ENCODE measurements at regions not wholly inside any gene's neighbourhood (a gene's known extent, or its start where the extent isn't known, plus 50 kb on each side); places are given as distances from the start of the nearest gene placed in this dataset.

DNA sequence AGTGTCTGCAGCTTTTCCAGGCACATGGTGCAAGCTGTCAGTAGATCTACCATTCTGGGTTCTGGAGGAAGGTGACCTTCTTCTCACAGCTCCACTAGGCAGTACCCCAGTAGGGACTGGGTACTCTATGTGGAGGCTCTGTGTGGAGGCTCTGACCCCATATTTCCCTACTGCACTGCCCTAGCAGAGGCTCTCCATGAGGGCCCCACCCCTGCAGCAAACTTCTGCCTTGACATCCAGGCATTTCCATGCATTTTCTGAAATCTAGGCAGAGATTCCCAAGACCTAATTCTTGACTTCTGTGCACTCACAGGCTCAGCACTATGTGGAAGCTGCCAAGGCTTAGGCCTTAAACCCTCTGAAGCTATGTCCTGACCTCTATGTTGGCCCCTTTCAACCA, 1060.0 kb downstream of the NAALADL2 start:
- no peak for DNase-seq
- Mint-ChIP-seq H3K27me3 (ENCODE audit: insufficient read depth) (no peaks in the 10 kb centered on the region), H3K27ac (no peak overlapping the region), H3K9me3 (peaks cover 17% of the 10 kb centered on the region), H3K4me3 (no peak overlapping the region), H3K4me1 (ENCODE audit: low read depth) (no peaks in the 10 kb centered on the region), H3K36me3 (ENCODE audit: low read depth) (peaks cover 15% of the 10 kb centered on the region)
- TF ChIP-seq CTCF (IDR thresholded peaks at IDR 0.05) = no peak

DNA sequence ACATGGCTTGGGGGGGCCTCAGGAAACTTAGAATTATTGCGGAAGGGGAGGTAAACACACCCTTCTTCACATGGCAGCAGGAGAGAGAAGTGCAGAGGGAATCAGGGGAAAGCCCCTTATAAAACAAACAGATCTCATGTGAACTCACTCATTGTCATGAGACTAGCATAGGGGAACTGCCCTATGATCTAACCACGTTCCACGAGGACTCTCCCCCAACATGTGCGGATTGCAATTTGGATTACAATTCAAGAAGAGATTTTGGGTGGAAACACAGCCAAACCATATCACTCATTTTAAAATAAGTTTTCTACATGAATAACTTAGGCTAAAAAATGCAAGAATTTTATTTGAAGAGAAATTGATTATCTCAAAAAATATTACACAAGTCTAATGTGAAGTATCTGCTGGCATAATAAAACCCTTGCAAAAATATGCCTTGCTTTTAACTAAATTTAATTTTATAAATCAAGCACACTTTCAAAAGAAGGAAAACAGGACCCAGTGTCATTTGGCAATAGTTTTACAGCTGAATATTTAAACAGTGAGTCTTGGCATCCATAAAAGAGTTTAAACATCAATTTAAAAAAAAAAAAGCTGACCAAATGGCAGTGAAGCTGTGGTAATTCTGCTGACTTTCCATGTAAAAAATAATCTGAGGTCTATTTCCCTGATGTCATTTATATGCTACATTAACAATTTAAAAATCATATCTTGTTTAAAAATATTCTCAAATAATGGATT, 1057.2 kb downstream of the NAALADL2 start:
- Mint-ChIP-seq H3K27me3 (ENCODE audit: insufficient read depth) (no peaks in the 10 kb centered on the region), H3K4me1 (ENCODE audit: low read depth) (no peaks in the 10 kb centered on the region), H3K27ac (no peak overlapping the region), H3K36me3 (ENCODE audit: low read depth) (peaks cover 15% of the 10 kb centered on the region), H3K9me3 (peaks cover 17% of the 10 kb centered on the region), H3K4me3 (no peak overlapping the region)
- no peak for TF ChIP-seq CTCF (IDR thresholded peaks at IDR 0.05)
- DNase-seq = no peak

GRCh38 chr3:175914785-175915184, 1055.7 kb downstream of the NAALADL2 start:
- TF ChIP-seq CTCF (IDR thresholded peaks at IDR 0.05) = no peak
- H3K27ac Mint-ChIP-seq = no peak overlapping the region
- no peaks in the 10 kb centered on the region for H3K4me1 Mint-ChIP-seq (ENCODE audit: low read depth)
- H3K27me3 Mint-ChIP-seq (ENCODE audit: insufficient read depth) = no peaks in the 10 kb centered on the region
- H3K9me3 Mint-ChIP-seq = peaks cover 14% of the 10 kb centered on the region
- DNase-seq = no peak
- H3K4me3 Mint-ChIP-seq = no peak overlapping the region
- peaks cover 13% of the 10 kb centered on the region for H3K36me3 Mint-ChIP-seq (ENCODE audit: low read depth)

- TF ChIP-seq CTCF (IDR thresholded peaks at IDR 0.05) = no peak
- Mint-ChIP-seq H3K4me1 (ENCODE audit: low read depth) (no peaks in the 10 kb centered on the region), H3K36me3 (ENCODE audit: low read depth) (0 out of 2 replicates have a peak, but pooled peaks cover under 1% of the 10 kb centered on the region), H3K27ac (no peak overlapping the region), H3K27me3 (ENCODE audit: insufficient read depth) (no peaks in the 10 kb centered on the region), H3K4me3 (no peak overlapping the region), H3K9me3 (peaks cover 3% of the 10 kb centered on the region)
- DNase-seq = no peak
Observed at GRCh38 chr3:175913286-175913685, 1054.2 kb downstream of the NAALADL2 start.

GRCh38 chr3:175911937-175912336, 1052.8 kb downstream of the NAALADL2 start:
- no peak overlapping the region for H3K27ac Mint-ChIP-seq

More at GRCh38 chr3:175911937-175912336, 1052.8 kb downstream of the NAALADL2 start:
- TF ChIP-seq CTCF (IDR thresholded peaks at IDR 0.05) = no peak
- Mint-ChIP-seq H3K4me3 (no peak overlapping the region), H3K9me3 (no peaks in the 10 kb centered on the region; the same call in 1 of the 2 replicates), H3K4me1 (ENCODE audit: low read depth) (no peaks in the 10 kb centered on the region), H3K36me3 (ENCODE audit: low read depth) (no peaks in the 10 kb centered on the region), H3K27me3 (ENCODE audit: insufficient read depth) (no peaks in the 10 kb centered on the region)
- DNase-seq = no peak
